Keratinocyte (primary cell): ENCODE measurements at regions not wholly inside any gene's neighbourhood (a gene's known extent, or its start where the extent isn't known, plus 50 kb on each side); places are given as distances from the start of the nearest gene placed in this dataset.
"Not testable (repeated sequence)": the region's sequence is repeated elsewhere in the genome, so short reads cannot be mapped to it uniquely, and the experiment has no call there.

Experiments used
- CTCF ChIP-seq, 3 experiments: IDR thresholded peaks in 1 of 3; conservative IDR thresholded peaks in 1 of 3; optimal IDR thresholded peaks in 1 of 3; 2 replicates in 2 of 3; 3 replicates in 1 of 3; pipeline versions ENCODE3 to v1.5.1; 2011; ENCODE audit warnings: low read length in 3 of 3, mild to moderate bottlenecking in 3 of 3, moderate library complexity in 2 of 3, control low read depth in 1 of 3, inconsistent platforms in 1 of 3; ENCODE audit not compliant: insufficient read depth in 2 of 3; ENCODE audit errors: extremely low read depth in 1 of 3
- EZH2 ChIP-seq: IDR thresholded peaks from one replicate; pipeline ENCODE4 v1.6.1; 2012; ENCODE audit warnings: inconsistent platforms, mild to moderate bottlenecking, low read length, moderate library complexity

- not testable (repeated sequence) for TF ChIP-seq CTCF (optimal IDR thresholded peaks at IDR 0.05 in 1 of 3, IDR thresholded peaks at IDR 0.05 in 1 of 3, conservative IDR thresholded peaks at IDR 0.05 in 1 of 3; ENCODE audit: extremely low read depth in 1 of 3, insufficient read depth in 2 of 3, low read length in 3 of 3); EZH2
These were observed 283.3 kb upstream of the COBL start for GRCh38 chr7:51599935-51600334.
